ENCODE measurements at regions not wholly inside any gene's neighbourhood (a gene's known extent, or its start where the extent isn't known, plus 50 kb on each side); places are given as distances from the start of the nearest gene placed in this dataset.

GRCh38 chr2:200013906-200014305, 58.5 kb downstream of the MAIP1 start:
- Histone ChIP-seq H3K36me3 (no peaks in the 10 kb centered on the region), H3K4me3 (no peak overlapping the region), H3K27me3 (replicated peaks) (no peaks in the 10 kb centered on the region), H3K27ac (no peak overlapping the region), H3K4me1 (replicated peaks) (no peaks in the 10 kb centered on the region), H3K9me3 (replicated peaks) (no peaks in the 10 kb centered on the region)
- DNase-seq (ENCODE audit: low read depth in 1 of 2, low spot score in 2 of 2) = no peak

- no peaks in the 10 kb centered on the region for H3K9me3 ChIP-seq (replicated peaks)
- no peaks in the 10 kb centered on the region for H3K27me3 ChIP-seq (replicated peaks)
- H3K36me3 ChIP-seq = no peaks in the 10 kb centered on the region
- no peak for DNase-seq (ENCODE audit: low read depth in 1 of 2, low spot score in 2 of 2)
- no peak overlapping the region for H3K27ac ChIP-seq
- H3K4me3 ChIP-seq = no peak overlapping the region
- H3K4me1 ChIP-seq (replicated peaks) = no peaks in the 10 kb centered on the region
Observed at GRCh38 chr2:200021449-200022114, 66.2 kb downstream of the MAIP1 start.

GRCh38 chr2:200022511-200022910, 67.1 kb downstream of the MAIP1 start:
- Histone ChIP-seq H3K36me3 (no peaks in the 10 kb centered on the region), H3K27ac (no peak overlapping the region), H3K9me3 (replicated peaks) (no peaks in the 10 kb centered on the region), H3K27me3 (replicated peaks) (no peaks in the 10 kb centered on the region), H3K4me3 (no peak overlapping the region), H3K4me1 (replicated peaks) (no peaks in the 10 kb centered on the region)
- no peak for DNase-seq (ENCODE audit: low read depth in 1 of 2, low spot score in 2 of 2)

- H3K27me3 ChIP-seq (replicated peaks) = no peaks in the 10 kb centered on the region; the same call in 1 of the 2 replicates
- no peak overlapping the region for H3K4me3 ChIP-seq
- H3K27ac ChIP-seq = no peak overlapping the region
- H3K36me3 ChIP-seq = no peaks in the 10 kb centered on the region
- no peaks in the 10 kb centered on the region for H3K4me1 ChIP-seq (replicated peaks)
- H3K9me3 ChIP-seq (replicated peaks) = no peaks in the 10 kb centered on the region
- DNase-seq (ENCODE audit: low read depth in 1 of 2, low spot score in 2 of 2) = no peak
Observed at GRCh38 chr2:200023570-200023969, 68.2 kb downstream of the MAIP1 start.

GRCh38 chr2:200025717-200026116, 70.3 kb downstream of the MAIP1 start:
- H3K27ac ChIP-seq = no peak overlapping the region
- H3K9me3 ChIP-seq (replicated peaks) = no peaks in the 10 kb centered on the region
- no peaks in the 10 kb centered on the region; the same call in 1 of the 2 replicates for H3K27me3 ChIP-seq (replicated peaks)
- H3K4me3 ChIP-seq = no peak overlapping the region
- DNase-seq (ENCODE audit: low read depth in 1 of 2, low spot score in 2 of 2) = no peak
- H3K4me1 ChIP-seq (replicated peaks) = no peaks in the 10 kb centered on the region
- H3K36me3 ChIP-seq = no peaks in the 10 kb centered on the region

- no peaks in the 10 kb centered on the region for H3K36me3 ChIP-seq
- no peaks in the 10 kb centered on the region for H3K9me3 ChIP-seq (replicated peaks)
- no peaks in the 10 kb centered on the region for H3K4me1 ChIP-seq (replicated peaks)
- no peak overlapping the region for H3K4me3 ChIP-seq
- H3K27ac ChIP-seq = no peak overlapping the region
- no peak for DNase-seq (ENCODE audit: low read depth in 1 of 2, low spot score in 2 of 2)
- H3K27me3 ChIP-seq (replicated peaks) = no peaks in the 10 kb centered on the region; the same call in 1 of the 2 replicates
Observed at GRCh38 chr2:200026332-200027230, 71.2 kb downstream of the MAIP1 start.

GRCh38 chr2:200028998-200029397, 73.6 kb downstream of the MAIP1 start:
- Histone ChIP-seq H3K27me3 (replicated peaks) (no peaks in the 10 kb centered on the region; the same call in 1 of the 2 replicates), H3K27ac (no peak overlapping the region), H3K36me3 (no peaks in the 10 kb centered on the region), H3K4me1 (replicated peaks) (no peaks in the 10 kb centered on the region), H3K4me3 (no peak overlapping the region), H3K9me3 (replicated peaks) (no peaks in the 10 kb centered on the region)
- DNase-seq (ENCODE audit: low read depth in 1 of 2, low spot score in 2 of 2) = no peak

- Histone ChIP-seq H3K27ac (no peak overlapping the region), H3K27me3 (replicated peaks) (no peaks in the 10 kb centered on the region; the same call in 1 of the 2 replicates), H3K36me3 (no peaks in the 10 kb centered on the region)
Observed at GRCh38 chr2:200032895-200033294, 77.5 kb downstream of the MAIP1 start.

GRCh38 chr2:200033929-200034328, 78.5 kb downstream of the MAIP1 start:
- DNase-seq (ENCODE audit: low read depth in 1 of 2, low spot score in 2 of 2) = no peak
- Histone ChIP-seq H3K27me3 (replicated peaks) (no peaks in the 10 kb centered on the region), H3K27ac (no peak overlapping the region), H3K4me3 (no peak overlapping the region), H3K36me3 (no peaks in the 10 kb centered on the region), H3K4me1 (replicated peaks) (no peaks in the 10 kb centered on the region), H3K9me3 (replicated peaks) (no peaks in the 10 kb centered on the region)

More at GRCh38 chr2:200032895-200033294, 77.5 kb downstream of the MAIP1 start:
- no peak overlapping the region for H3K4me3 ChIP-seq
- DNase-seq (ENCODE audit: low read depth in 1 of 2, low spot score in 2 of 2) = no peak
- no peaks in the 10 kb centered on the region for H3K4me1 ChIP-seq (replicated peaks)
- no peaks in the 10 kb centered on the region for H3K9me3 ChIP-seq (replicated peaks)

GRCh38 chr2:200034816-200035215, 79.4 kb downstream of the MAIP1 start:
- Histone ChIP-seq H3K27ac (no peak overlapping the region), H3K27me3 (replicated peaks) (no peaks in the 10 kb centered on the region), H3K4me1 (replicated peaks) (no peaks in the 10 kb centered on the region), H3K36me3 (no peaks in the 10 kb centered on the region), H3K9me3 (replicated peaks) (no peaks in the 10 kb centered on the region), H3K4me3 (no peak overlapping the region)
- no peak for DNase-seq (ENCODE audit: low read depth in 1 of 2, low spot score in 2 of 2)

GRCh38 chr2:200039724-200040650, 84.6 kb downstream of the MAIP1 start:
- no peak for DNase-seq (ENCODE audit: low read depth in 1 of 2, low spot score in 2 of 2)
- Histone ChIP-seq H3K36me3 (no peaks in the 10 kb centered on the region), H3K27me3 (replicated peaks) (0 out of 2 replicates have a peak, but pooled peaks cover 3% of the 10 kb centered on the region), H3K4me1 (replicated peaks) (no peaks in the 10 kb centered on the region), H3K27ac (no peak overlapping the region), H3K9me3 (replicated peaks) (no peaks in the 10 kb centered on the region), H3K4me3 (no peak overlapping the region)

GRCh38 chr2:200040831-200041230, 85.4 kb downstream of the MAIP1 start:
- no peaks in the 10 kb centered on the region for H3K9me3 ChIP-seq (replicated peaks)
- no peaks in the 10 kb centered on the region for H3K4me1 ChIP-seq (replicated peaks)
- H3K27ac ChIP-seq = no peak overlapping the region
- 0 out of 2 replicates have a peak, but pooled peaks cover 3% of the 10 kb centered on the region for H3K27me3 ChIP-seq (replicated peaks)
- no peaks in the 10 kb centered on the region for H3K36me3 ChIP-seq
- DNase-seq (ENCODE audit: low read depth in 1 of 2, low spot score in 2 of 2) = no peak
- H3K4me3 ChIP-seq = no peak overlapping the region

- H3K27me3 ChIP-seq (replicated peaks) = 0 out of 2 replicates have a peak, but pooled peaks cover 3% of the 10 kb centered on the region
- no peak for DNase-seq (ENCODE audit: low read depth in 1 of 2, low spot score in 2 of 2)
- no peak overlapping the region for H3K27ac ChIP-seq
- H3K4me3 ChIP-seq = no peak overlapping the region
- H3K36me3 ChIP-seq = no peaks in the 10 kb centered on the region
- H3K9me3 ChIP-seq (replicated peaks) = no peaks in the 10 kb centered on the region
- no peaks in the 10 kb centered on the region for H3K4me1 ChIP-seq (replicated peaks)
Observed at GRCh38 chr2:200041639-200042038, 86.3 kb downstream of the MAIP1 start.
